A673 (cell line): ENCODE measurements at regions not wholly inside any gene's neighbourhood (a gene's known extent, or its start where the extent isn't known, plus 50 kb on each side); places are given as distances from the start of the nearest gene placed in this dataset.

ENCODE experiments used
- EZH2 ChIP-seq: fragments of 200-600 bp; sonication (generic); IDR thresholded peaks from 2 replicates; pipeline ENCODE4 v1.6.1; 2017; ENCODE audit warnings: borderline replicate concordance, low read depth, mild to moderate bottlenecking, mixed read lengths, antibody characterized with exemption, low read length; ENCODE audit not compliant: poor library complexity, severe bottlenecking
- TF ChIP-seq, protein P1 (sequence below): fragments of 300-800, 200-600 bp; sonication (generic); conservative IDR thresholded peaks from 2 replicates; pipeline ENCODE4 v1.5.1; 2017; ENCODE audit warnings: low read depth, mild to moderate bottlenecking, antibody characterized with exemption, low read length, moderate library complexity, mixed read lengths

DNA sequence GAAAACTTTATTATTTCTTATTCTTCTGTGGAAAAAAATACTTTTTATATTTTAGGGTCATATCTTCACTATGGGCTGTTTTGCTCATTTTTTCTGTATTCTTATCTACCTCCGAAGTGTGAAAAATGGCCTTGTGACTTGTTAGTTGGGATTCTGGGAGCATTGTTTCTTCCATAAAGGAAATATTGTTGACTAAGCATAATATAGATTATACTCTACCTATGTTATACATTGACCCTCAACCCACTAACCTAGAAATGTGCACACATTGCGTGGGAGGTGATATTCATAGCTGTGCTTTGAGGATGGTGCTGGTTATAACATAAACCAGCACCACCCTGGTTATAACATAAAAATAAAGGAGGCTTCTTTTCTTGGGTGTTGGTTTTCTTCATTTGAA lies 259.2 kb upstream of the AADAT start:
- TF ChIP-seq, protein P1, sequence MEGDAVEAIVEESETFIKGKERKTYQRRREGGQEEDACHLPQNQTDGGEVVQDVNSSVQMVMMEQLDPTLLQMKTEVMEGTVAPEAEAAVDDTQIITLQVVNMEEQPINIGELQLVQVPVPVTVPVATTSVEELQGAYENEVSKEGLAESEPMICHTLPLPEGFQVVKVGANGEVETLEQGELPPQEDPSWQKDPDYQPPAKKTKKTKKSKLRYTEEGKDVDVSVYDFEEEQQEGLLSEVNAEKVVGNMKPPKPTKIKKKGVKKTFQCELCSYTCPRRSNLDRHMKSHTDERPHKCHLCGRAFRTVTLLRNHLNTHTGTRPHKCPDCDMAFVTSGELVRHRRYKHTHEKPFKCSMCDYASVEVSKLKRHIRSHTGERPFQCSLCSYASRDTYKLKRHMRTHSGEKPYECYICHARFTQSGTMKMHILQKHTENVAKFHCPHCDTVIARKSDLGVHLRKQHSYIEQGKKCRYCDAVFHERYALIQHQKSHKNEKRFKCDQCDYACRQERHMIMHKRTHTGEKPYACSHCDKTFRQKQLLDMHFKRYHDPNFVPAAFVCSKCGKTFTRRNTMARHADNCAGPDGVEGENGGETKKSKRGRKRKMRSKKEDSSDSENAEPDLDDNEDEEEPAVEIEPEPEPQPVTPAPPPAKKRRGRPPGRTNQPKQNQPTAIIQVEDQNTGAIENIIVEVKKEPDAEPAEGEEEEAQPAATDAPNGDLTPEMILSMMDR: no peak
- TF ChIP-seq EZH2: no peak
